ENCODE measurements at regions not wholly inside any gene's neighbourhood (a gene's known extent, or its start where the extent isn't known, plus 50 kb on each side); places are given as distances from the start of the nearest gene placed in this dataset.

DNA sequence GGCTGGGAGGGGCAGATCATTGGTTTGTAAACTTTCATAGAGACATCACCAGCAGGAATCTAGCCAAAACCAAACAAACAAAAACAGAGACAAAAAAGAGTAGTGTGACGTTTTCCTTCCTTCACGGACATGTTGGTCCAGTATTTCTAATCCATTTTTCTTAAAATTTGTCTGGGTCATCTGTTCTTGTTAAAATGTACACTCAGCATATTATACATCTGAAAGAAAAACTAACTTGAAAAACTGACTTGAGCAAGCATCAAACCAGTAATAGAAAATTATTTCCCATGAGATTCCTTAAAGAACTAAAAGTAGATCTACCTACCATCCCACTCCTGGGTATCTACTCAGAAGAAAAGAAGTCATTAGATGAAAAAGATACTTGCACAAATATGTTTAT lies 164.2 kb downstream of the KLF6 start:
- no peaks in the 10 kb centered on the region for H3K27me3 ChIP-seq (ENCODE audit: insufficient read depth, low read length)
- H3K27ac ChIP-seq (ENCODE audit: low read length), result no peak overlapping the region
- peaks cover 19% of the 10 kb centered on the region; the same call in 1 of the 2 replicates for H3K4me1 ChIP-seq (ENCODE audit: insufficient read depth, low read length)
- H3K9ac ChIP-seq (ENCODE audit: low read depth, low read length), result no peak overlapping the region
- H3K36me3 ChIP-seq (ENCODE audit: insufficient read depth, low read depth, low read length), result no peaks in the 10 kb centered on the region
- no peak overlapping the region for H3K4me3 ChIP-seq (ENCODE audit: low read length)
- H3K9me3 ChIP-seq (ENCODE audit: insufficient read depth, low read depth, low read length), result peaks cover 23% of the 10 kb centered on the region

DNA sequence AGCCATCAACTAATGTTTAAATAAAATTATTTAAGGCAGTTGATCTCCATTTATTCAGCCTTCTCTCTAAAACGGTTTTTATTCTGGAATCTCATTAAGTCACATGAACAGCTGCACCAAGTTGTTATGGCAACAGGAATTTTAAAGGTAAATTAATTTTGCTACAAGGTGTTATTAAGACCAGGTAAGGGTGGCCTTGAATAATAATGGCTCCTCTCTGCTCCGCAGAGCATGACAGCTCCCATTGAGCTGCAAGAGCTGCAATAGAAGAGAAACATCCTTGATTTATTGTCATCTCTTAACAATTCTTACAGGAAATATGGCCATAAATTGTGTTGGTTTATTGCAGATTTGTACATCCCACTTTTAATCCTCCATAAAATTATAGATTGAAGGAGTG lies 165.8 kb downstream of the KLF6 start:
- no peaks in the 10 kb centered on the region for H3K27me3 ChIP-seq (ENCODE audit: insufficient read depth, low read length)
- no peak overlapping the region for H3K27ac ChIP-seq (ENCODE audit: low read length)
- no peaks in the 10 kb centered on the region for H3K36me3 ChIP-seq (ENCODE audit: insufficient read depth, low read depth, low read length)
- peaks cover 23% of the 10 kb centered on the region for H3K9me3 ChIP-seq (ENCODE audit: insufficient read depth, low read depth, low read length)
- peaks cover 9% of the 10 kb centered on the region; the same call in 1 of the 2 replicates for H3K4me1 ChIP-seq (ENCODE audit: insufficient read depth, low read length)
- H3K9ac ChIP-seq (ENCODE audit: low read depth, low read length), result no peak overlapping the region
- H3K4me3 ChIP-seq (ENCODE audit: low read length), result no peak overlapping the region

DNA sequence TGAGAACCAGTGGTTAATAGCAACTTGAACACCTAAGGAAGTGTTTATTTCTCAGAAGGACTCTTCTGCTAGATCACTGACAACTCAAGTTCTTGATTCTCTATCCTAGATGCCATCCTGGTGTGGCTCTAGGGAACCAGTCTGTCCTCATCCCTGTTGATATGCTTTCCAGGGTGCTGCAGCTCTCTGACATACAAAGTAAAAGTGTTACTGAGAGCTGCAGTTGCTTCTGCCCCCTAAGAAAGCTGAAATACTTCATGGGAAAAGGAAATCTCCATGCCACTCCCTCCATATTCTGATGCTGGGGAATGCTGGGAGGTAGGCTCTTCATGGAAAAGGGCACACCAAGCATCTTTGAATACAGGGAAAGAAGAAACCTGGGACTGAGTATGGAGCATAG lies 168.1 kb downstream of the KLF6 start:
- Histone ChIP-seq H3K36me3 (ENCODE audit: insufficient read depth, low read depth, low read length) (no peaks in the 10 kb centered on the region), H3K27ac (ENCODE audit: low read length) (no peak overlapping the region), H3K4me1 (ENCODE audit: insufficient read depth, low read length) (no peaks in the 10 kb centered on the region), H3K4me3 (ENCODE audit: low read length) (no peak overlapping the region), H3K9ac (ENCODE audit: low read depth, low read length) (no peak overlapping the region), H3K9me3 (ENCODE audit: insufficient read depth, low read depth, low read length) (peaks cover 33% of the 10 kb centered on the region), H3K27me3 (ENCODE audit: insufficient read depth, low read length) (no peaks in the 10 kb centered on the region)

GRCh38 chr10:3613318-3613717 lies 171.7 kb downstream of the KLF6 start:
- Histone ChIP-seq H3K9me3 (ENCODE audit: insufficient read depth, low read depth, low read length) (peaks cover 35% of the 10 kb centered on the region), H3K27me3 (ENCODE audit: insufficient read depth, low read length) (no peaks in the 10 kb centered on the region), H3K4me3 (ENCODE audit: low read length) (no peak overlapping the region), H3K9ac (ENCODE audit: low read depth, low read length) (no peak overlapping the region), H3K36me3 (ENCODE audit: insufficient read depth, low read depth, low read length) (no peaks in the 10 kb centered on the region), H3K4me1 (ENCODE audit: insufficient read depth, low read length) (no peaks in the 10 kb centered on the region), H3K27ac (ENCODE audit: low read length) (no peak overlapping the region)

DNA sequence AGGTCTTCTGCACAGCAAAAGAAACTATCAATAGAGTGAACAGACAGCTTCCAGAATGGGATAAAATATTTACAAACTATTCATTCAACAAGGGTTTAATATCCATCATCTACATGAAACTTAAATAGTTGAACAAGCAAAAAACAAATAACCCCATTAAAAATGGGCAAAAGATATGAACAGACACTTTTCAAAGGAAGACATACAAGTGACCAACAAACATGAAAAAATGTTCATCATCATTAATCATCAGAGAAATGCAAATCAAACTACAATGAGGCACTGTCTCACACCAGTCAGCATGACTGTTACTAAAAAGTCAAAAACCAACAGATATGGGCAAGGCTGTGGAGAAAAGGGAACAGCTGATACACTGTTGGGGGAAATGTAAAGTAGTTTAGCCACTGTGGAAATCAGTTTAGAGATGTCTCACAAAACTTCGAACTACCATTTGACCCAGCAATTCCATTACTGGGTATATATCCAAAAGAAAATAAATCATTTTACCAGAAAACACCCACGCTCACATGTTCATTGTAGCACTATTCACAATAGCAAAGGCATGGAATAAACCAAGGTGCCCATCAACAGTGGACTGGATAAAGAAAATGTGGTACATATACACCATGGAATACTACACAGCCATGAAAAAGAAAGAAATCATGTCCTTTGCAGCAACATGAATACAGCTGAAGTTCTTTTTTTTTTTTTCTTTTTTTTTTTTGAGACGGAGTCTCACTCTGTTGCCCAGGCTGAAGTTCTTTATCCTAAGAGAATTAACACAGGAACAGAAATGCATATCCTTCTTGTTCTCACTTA lies 172.6 kb downstream of the KLF6 start:
- Histone ChIP-seq H3K4me1 (ENCODE audit: insufficient read depth, low read length) (no peaks in the 10 kb centered on the region), H3K36me3 (ENCODE audit: insufficient read depth, low read depth, low read length) (no peaks in the 10 kb centered on the region), H3K9ac (ENCODE audit: low read depth, low read length) (no peak overlapping the region), H3K27me3 (ENCODE audit: insufficient read depth, low read length) (no peaks in the 10 kb centered on the region), H3K27ac (ENCODE audit: low read length) (no peak overlapping the region), H3K4me3 (ENCODE audit: low read length) (no peak overlapping the region), H3K9me3 (ENCODE audit: insufficient read depth, low read depth, low read length) (peaks cover 30% of the 10 kb centered on the region)

DNA sequence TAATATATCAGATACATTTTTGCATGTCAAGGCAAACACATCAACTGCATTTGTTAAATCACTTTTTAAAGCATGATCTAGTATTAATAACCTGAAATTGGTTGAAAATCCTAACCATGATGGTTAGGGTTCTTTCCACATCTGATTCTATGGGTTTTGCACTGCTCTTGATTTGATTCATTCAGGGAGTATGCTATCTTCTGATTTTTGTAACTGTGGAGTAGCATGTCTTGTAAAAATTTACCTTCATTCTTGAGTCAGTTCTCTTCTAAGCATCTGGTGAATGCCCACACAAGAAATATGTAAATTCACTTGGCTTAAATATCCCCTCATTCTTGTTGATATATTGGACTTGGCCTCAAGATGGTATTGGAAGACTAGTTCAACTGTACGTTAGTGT lies 178.7 kb downstream of the KLF6 start:
- Histone ChIP-seq H3K27me3 (ENCODE audit: insufficient read depth, low read length) (no peaks in the 10 kb centered on the region), H3K9me3 (ENCODE audit: insufficient read depth, low read depth, low read length) (peaks cover 11% of the 10 kb centered on the region), H3K9ac (ENCODE audit: low read depth, low read length) (no peak overlapping the region), H3K4me1 (ENCODE audit: insufficient read depth, low read length) (no peaks in the 10 kb centered on the region), H3K4me3 (ENCODE audit: low read length) (no peak overlapping the region), H3K36me3 (ENCODE audit: insufficient read depth, low read depth, low read length) (no peaks in the 10 kb centered on the region), H3K27ac (ENCODE audit: low read length) (no peak overlapping the region)

DNA sequence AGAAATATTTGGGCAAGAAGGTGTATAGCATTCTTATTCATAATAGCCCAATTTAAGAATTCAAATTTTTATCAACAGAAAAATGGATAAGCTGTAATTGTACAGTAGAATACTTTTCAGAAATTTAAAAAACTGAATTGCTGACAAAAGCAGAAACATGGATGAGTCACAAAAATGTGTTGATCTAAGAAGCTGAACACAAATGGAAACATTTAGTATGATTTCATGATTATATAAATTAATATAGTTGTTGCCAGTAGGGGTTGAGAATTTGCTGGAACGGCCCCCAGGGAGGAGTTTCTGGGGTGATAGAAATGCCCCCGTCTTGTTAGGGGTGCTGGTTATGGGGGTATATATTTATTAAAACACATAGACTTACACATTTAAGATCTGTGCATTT lies 179.1 kb downstream of the KLF6 start:
- no peak overlapping the region for H3K9ac ChIP-seq (ENCODE audit: low read depth, low read length)
- peaks cover 11% of the 10 kb centered on the region for H3K9me3 ChIP-seq (ENCODE audit: insufficient read depth, low read depth, low read length)
- no peak overlapping the region for H3K27ac ChIP-seq (ENCODE audit: low read length)
- H3K36me3 ChIP-seq (ENCODE audit: insufficient read depth, low read depth, low read length), result no peaks in the 10 kb centered on the region
- no peaks in the 10 kb centered on the region for H3K4me1 ChIP-seq (ENCODE audit: insufficient read depth, low read length)
- H3K4me3 ChIP-seq (ENCODE audit: low read length), result no peak overlapping the region
- no peaks in the 10 kb centered on the region for H3K27me3 ChIP-seq (ENCODE audit: insufficient read depth, low read length)

DNA sequence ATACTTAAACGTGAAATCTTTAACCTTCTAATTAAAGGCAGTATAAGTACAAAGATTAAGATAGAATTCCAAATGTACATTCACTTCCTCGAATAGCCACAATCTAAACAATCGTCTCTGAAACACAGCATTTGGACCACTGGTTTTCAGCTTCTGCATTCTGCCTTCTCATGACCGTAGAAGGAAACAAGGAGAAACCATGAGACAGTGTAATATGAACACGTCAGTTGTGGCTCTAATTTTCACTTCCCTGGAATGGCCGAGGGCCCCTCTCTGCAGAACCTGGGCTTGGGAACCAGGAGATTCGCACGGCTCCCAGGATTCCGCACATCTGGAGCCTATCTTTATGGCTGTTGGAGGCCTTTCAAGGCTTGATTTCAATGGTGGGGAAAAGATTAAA lies 189.3 kb downstream of the KLF6 start:
- H3K9ac ChIP-seq (ENCODE audit: low read depth, low read length), result no peak overlapping the region
- no peaks in the 10 kb centered on the region for H3K27me3 ChIP-seq (ENCODE audit: insufficient read depth, low read length)
- no peaks in the 10 kb centered on the region for H3K9me3 ChIP-seq (ENCODE audit: insufficient read depth, low read depth, low read length)
- H3K36me3 ChIP-seq (ENCODE audit: insufficient read depth, low read depth, low read length), result no peaks in the 10 kb centered on the region
- H3K4me3 ChIP-seq (ENCODE audit: low read length), result no peak overlapping the region
- H3K27ac ChIP-seq (ENCODE audit: low read length), result no peak overlapping the region
- H3K4me1 ChIP-seq (ENCODE audit: insufficient read depth, low read length), result no peaks in the 10 kb centered on the region

GRCh38 chr10:3593611-3594010 lies 191.4 kb downstream of the KLF6 start:
- H3K27ac ChIP-seq (ENCODE audit: low read length), result no peak overlapping the region
- H3K9me3 ChIP-seq (ENCODE audit: insufficient read depth, low read depth, low read length), result no peaks in the 10 kb centered on the region
- no peaks in the 10 kb centered on the region for H3K27me3 ChIP-seq (ENCODE audit: insufficient read depth, low read length)
- no peaks in the 10 kb centered on the region for H3K4me1 ChIP-seq (ENCODE audit: insufficient read depth, low read length)
- H3K4me3 ChIP-seq (ENCODE audit: low read length), result no peak overlapping the region
- no peaks in the 10 kb centered on the region for H3K36me3 ChIP-seq (ENCODE audit: insufficient read depth, low read depth, low read length)
- H3K9ac ChIP-seq (ENCODE audit: low read depth, low read length), result no peak overlapping the region

GRCh38 chr10:3592424-3592823 lies 192.6 kb downstream of the KLF6 start:
- no peak overlapping the region for H3K4me3 ChIP-seq (ENCODE audit: low read length)
- H3K27ac ChIP-seq (ENCODE audit: low read length), result no peak overlapping the region
- H3K4me1 ChIP-seq (ENCODE audit: insufficient read depth, low read length), result no peaks in the 10 kb centered on the region
- H3K27me3 ChIP-seq (ENCODE audit: insufficient read depth, low read length), result no peaks in the 10 kb centered on the region
- H3K9ac ChIP-seq (ENCODE audit: low read depth, low read length), result no peak overlapping the region
- no peaks in the 10 kb centered on the region for H3K36me3 ChIP-seq (ENCODE audit: insufficient read depth, low read depth, low read length)
- no peaks in the 10 kb centered on the region for H3K9me3 ChIP-seq (ENCODE audit: insufficient read depth, low read depth, low read length)

- no peaks in the 10 kb centered on the region for H3K4me1 ChIP-seq (ENCODE audit: insufficient read depth, low read length)
- H3K27ac ChIP-seq (ENCODE audit: low read length), result no peak overlapping the region
- H3K9me3 ChIP-seq (ENCODE audit: insufficient read depth, low read depth, low read length), result no peaks in the 10 kb centered on the region
- H3K27me3 ChIP-seq (ENCODE audit: insufficient read depth, low read length), result no peaks in the 10 kb centered on the region
- no peak overlapping the region for H3K4me3 ChIP-seq (ENCODE audit: low read length)
- H3K9ac ChIP-seq (ENCODE audit: low read depth, low read length), result no peak overlapping the region
- H3K36me3 ChIP-seq (ENCODE audit: insufficient read depth, low read depth, low read length), result no peaks in the 10 kb centered on the region
Observed at GRCh38 chr10:3588816-3589215, 196.2 kb downstream of the KLF6 start.

DNA sequence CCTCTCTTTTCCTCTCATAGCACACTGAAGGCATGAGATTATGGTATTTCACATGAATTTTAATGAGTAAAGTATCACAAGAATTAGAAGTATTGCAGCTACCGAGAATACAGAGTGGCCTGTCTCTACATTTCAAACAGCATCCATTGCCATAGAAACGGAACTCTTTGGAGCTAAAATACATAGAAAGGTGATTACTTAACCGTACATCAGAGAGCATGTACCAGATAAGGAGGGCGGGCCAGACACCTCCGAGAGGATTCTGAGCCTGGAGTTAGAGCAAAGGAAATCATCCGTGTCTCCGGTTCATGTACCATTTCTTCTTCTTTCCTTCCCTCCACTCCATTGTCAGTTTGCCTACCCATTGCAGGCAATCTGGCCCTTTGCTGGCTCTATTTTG lies 196.7 kb downstream of the KLF6 start:
- H3K9ac ChIP-seq (ENCODE audit: low read depth, low read length), result no peak overlapping the region

More for the DNA sequence above, 196.7 kb downstream of the KLF6 start:
- H3K4me3 ChIP-seq (ENCODE audit: low read length), result no peak overlapping the region
- no peaks in the 10 kb centered on the region for H3K9me3 ChIP-seq (ENCODE audit: insufficient read depth, low read depth, low read length)
- no peaks in the 10 kb centered on the region for H3K36me3 ChIP-seq (ENCODE audit: insufficient read depth, low read depth, low read length)
- H3K4me1 ChIP-seq (ENCODE audit: insufficient read depth, low read length), result no peaks in the 10 kb centered on the region
- H3K27me3 ChIP-seq (ENCODE audit: insufficient read depth, low read length), result no peaks in the 10 kb centered on the region
- no peak overlapping the region for H3K27ac ChIP-seq (ENCODE audit: low read length)

Data from iPS-20b (cell line).